ENCODE measurements at regions not wholly inside any gene's neighbourhood (a gene's known extent, or its start where the extent isn't known, plus 50 kb on each side); places are given as distances from the start of the nearest gene placed in this dataset.

DNA sequence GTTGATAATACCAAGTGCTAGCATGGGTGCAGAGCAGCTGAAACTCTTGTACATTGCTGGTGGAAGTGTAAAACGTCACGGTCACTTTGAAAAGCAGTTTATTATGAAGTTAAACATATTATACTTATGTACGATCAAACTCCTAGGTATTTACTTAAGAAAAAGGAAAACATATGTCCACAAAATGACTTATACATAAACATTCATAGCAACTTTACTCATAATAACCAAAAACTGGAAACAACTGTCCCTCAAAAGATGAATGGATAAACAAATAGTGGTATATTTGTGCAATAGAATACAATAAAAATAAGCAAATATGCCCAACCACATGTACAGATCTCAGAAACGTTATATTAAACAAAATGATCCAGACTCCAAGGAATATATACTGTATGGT is 92.3 kb upstream of the TRIO start:
- no peaks in the 10 kb centered on the region for H3K9me3 Mint-ChIP-seq
- H3K27ac ChIP-seq (ENCODE audit: low read depth): no peak overlapping the region
- no peaks in the 10 kb centered on the region for H3K36me3 Mint-ChIP-seq (ENCODE audit: low read depth)
- H3F3A ChIP-seq (replicated peaks; ENCODE audit: low read depth): no peaks in the 10 kb centered on the region
- peaks cover 6% of the 10 kb centered on the region for H3K27me3 Mint-ChIP-seq (ENCODE audit: insufficient read depth, low read depth, poor library complexity)
- TF ChIP-seq CREB1 (CRISPR knock-in tag; IDR thresholded peaks at IDR 0.05; ENCODE audit: low read depth) (no peak), NANOG (IDR thresholded peaks at IDR 0.05; ENCODE audit: borderline replicate concordance) (no peak), STAT1 (IDR thresholded peaks at IDR 0.05; ENCODE audit: unreplicated experiment) (no peak), POLR2AphosphoS5 (IDR thresholded peaks at IDR 0.05; ENCODE audit: low read depth) (no peak), ZNF331 (CRISPR knock-in tag; IDR thresholded peaks at IDR 0.05; ENCODE audit: low read depth) (no peak), CTCF (conservative IDR thresholded peaks at IDR 0.05; ENCODE audit: low read depth in 2 of 2) (no peak), EZH2phosphoT487 (IDR thresholded peaks at IDR 0.05; ENCODE audit: unreplicated experiment) (no peak), JUNB (IDR thresholded peaks at IDR 0.05; ENCODE audit: unreplicated experiment) (no peak), ZNF114 (CRISPR knock-in tag; IDR thresholded peaks at IDR 0.05) (no peak), REST (IDR thresholded peaks at IDR 0.05; ENCODE audit: unreplicated experiment) (no peak), ZNF462 (CRISPR knock-in tag; IDR thresholded peaks at IDR 0.05) (no peak), EZH2 (IDR thresholded peaks at IDR 0.05; ENCODE audit: low read depth, unreplicated experiment) (no peak)
- TF ChIP-seq, protein P1, sequence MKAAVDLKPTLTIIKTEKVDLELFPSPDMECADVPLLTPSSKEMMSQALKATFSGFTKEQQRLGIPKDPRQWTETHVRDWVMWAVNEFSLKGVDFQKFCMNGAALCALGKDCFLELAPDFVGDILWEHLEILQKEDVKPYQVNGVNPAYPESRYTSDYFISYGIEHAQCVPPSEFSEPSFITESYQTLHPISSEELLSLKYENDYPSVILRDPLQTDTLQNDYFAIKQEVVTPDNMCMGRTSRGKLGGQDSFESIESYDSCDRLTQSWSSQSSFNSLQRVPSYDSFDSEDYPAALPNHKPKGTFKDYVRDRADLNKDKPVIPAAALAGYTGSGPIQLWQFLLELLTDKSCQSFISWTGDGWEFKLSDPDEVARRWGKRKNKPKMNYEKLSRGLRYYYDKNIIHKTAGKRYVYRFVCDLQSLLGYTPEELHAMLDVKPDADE (IDR thresholded peaks at IDR 0.05): no peak
- H3K4me3 ChIP-seq: no peak overlapping the region
- H3K36me3 ChIP-seq (ENCODE audit: insufficient read depth): no peaks in the 10 kb centered on the region
- no peaks in the 10 kb centered on the region for H3K79me2 ChIP-seq (replicated peaks; ENCODE audit: insufficient read depth)
- peaks cover 7% of the 10 kb centered on the region for H3K4me1 Mint-ChIP-seq
- no peak overlapping the region for H2AFZ ChIP-seq
- H3K9me2 ChIP-seq (ENCODE audit: insufficient read depth): no peaks in the 10 kb centered on the region
- no peaks in the 10 kb centered on the region for H4K20me1 ChIP-seq (replicated peaks; ENCODE audit: insufficient read depth)
- no peak overlapping the region for H3K4me3 Mint-ChIP-seq
- no peaks in the 10 kb centered on the region; the same call in 1 of the 2 replicates for H3K4me1 ChIP-seq (ENCODE audit: insufficient read depth)
- no peak overlapping the region for H3K27ac Mint-ChIP-seq
- H3K4me2 ChIP-seq: no peak overlapping the region
- no peaks in the 10 kb centered on the region for H3K27me3 ChIP-seq (ENCODE audit: insufficient read depth)
- ATAC-seq (no peak), DNase-seq (ENCODE audit: low spot score) (no peak)
